ENCODE measurements at regions not wholly inside any gene's neighbourhood (a gene's known extent, or its start where the extent isn't known, plus 50 kb on each side); places are given as distances from the start of the nearest gene placed in this dataset.

DNA sequence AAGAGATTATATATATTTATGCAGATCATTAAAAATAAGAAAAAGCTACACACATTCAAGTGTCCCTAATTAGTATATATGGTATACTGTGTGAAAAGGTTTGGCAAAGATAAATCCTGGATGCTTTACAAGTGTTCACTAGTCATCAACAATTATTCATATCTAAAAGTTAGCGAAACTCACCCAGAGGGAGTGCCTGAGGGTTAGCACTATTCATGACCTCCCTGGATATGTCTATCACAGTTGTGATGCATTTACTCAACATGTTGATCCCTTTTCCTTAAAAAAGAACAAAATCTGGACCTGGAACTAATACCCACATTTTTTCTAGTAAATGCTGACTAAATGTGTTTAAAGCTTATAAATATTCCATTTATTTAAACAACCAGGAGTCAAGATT is 273.0 kb upstream of the SMC2 start (continued):
- TF ChIP-seq ETS1 (CRISPR knock-in tag; IDR thresholded peaks at IDR 0.05): no peak
- TF ChIP-seq HES4 (CRISPR knock-in tag; IDR thresholded peaks at IDR 0.05; ENCODE audit: borderline replicate concordance): no peak
- TF ChIP-seq HOXA5 (CRISPR knock-in tag; IDR thresholded peaks at IDR 0.05): no peak
- no peak for TF ChIP-seq TOPORS (CRISPR knock-in tag; IDR thresholded peaks at IDR 0.05)
- TF ChIP-seq SIX1 (CRISPR knock-in tag; IDR thresholded peaks at IDR 0.05; ENCODE audit: borderline replicate concordance): no peak
- no peak for TF ChIP-seq ZNF496 (CRISPR knock-in tag; IDR thresholded peaks at IDR 0.05; ENCODE audit: insufficient replicate concordance)

- intact Hi-C loops (cut with micrococcal nuclease; ENCODE audit: unreplicated experiment) (no loop called here), in situ Hi-C loops (cut with HindIII; ENCODE audit: extremely low pct_ligation_motif_present, low pct_unique_long_range_greater_than_20kb) (no loop called here)
- TF ChIP-seq U2AF2 (IDR thresholded peaks at IDR 0.05; ENCODE audit: low read depth, low read length): no peak
- TF ChIP-seq CBX2 (IDR thresholded peaks at IDR 0.05; ENCODE audit: low read depth, low read length): no peak
- TF ChIP-seq CBX2 (CRISPR knock-in tag; IDR thresholded peaks at IDR 0.05; ENCODE audit: low read depth): no peak
- TF ChIP-seq, protein P1, sequence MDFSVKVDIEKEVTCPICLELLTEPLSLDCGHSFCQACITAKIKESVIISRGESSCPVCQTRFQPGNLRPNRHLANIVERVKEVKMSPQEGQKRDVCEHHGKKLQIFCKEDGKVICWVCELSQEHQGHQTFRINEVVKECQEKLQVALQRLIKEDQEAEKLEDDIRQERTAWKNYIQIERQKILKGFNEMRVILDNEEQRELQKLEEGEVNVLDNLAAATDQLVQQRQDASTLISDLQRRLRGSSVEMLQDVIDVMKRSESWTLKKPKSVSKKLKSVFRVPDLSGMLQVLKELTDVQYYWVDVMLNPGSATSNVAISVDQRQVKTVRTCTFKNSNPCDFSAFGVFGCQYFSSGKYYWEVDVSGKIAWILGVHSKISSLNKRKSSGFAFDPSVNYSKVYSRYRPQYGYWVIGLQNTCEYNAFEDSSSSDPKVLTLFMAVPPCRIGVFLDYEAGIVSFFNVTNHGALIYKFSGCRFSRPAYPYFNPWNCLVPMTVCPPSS (IDR thresholded peaks at IDR 0.05): no peak
- TF ChIP-seq ZNF598 (CRISPR knock-in tag; IDR thresholded peaks at IDR 0.05; ENCODE audit: borderline replicate concordance): no peak
- no peak for TF ChIP-seq ZFY (CRISPR knock-in tag; IDR thresholded peaks at IDR 0.05)
- TF ChIP-seq SOX13 (IDR thresholded peaks at IDR 0.05): no peak
- no peak for TF ChIP-seq SOX13 (CRISPR knock-in tag; conservative IDR thresholded peaks at IDR 0.05 in 1 of 2, IDR thresholded peaks at IDR 0.05 in 1 of 2)
- TF ChIP-seq MEIS1 (CRISPR knock-in tag; IDR thresholded peaks at IDR 0.05; ENCODE audit: borderline replicate concordance): no peak
- Histone ChIP-seq H4K20me1 (ENCODE audit: insufficient read depth, low read length) (no peaks in the 10 kb centered on the region), H3K9ac (ENCODE audit: insufficient read depth, low read depth, low read length) (no peak overlapping the region), H3K36me3 (replicated peaks in 1 of 2; ENCODE audit: control insufficient read depth in 1 of 2, insufficient read depth in 2 of 2, low read length in 2 of 2) (no peaks in the 10 kb centered on the region), H3K4me2 (ENCODE audit: low read depth, low read length) (no peak overlapping the region), H3K79me2 (ENCODE audit: insufficient read depth, low read length) (no peaks in the 10 kb centered on the region), H3K9me3 (ENCODE audit: low read length) (no peaks in the 10 kb centered on the region), H3K27ac (ENCODE audit: extremely low read length, insufficient read depth, low read length) (no peak overlapping the region), H2AFZ (ENCODE audit: low read length) (no peak overlapping the region), H3K4me1 (ENCODE audit: insufficient read depth, low read length) (no peaks in the 10 kb centered on the region), H3K27me3 (ENCODE audit: control insufficient read depth in 1 of 2, insufficient read depth in 2 of 2, low read length in 2 of 2) (no peaks in the 10 kb centered on the region), H3K4me3 (replicated peaks in 1 of 3; ENCODE audit: insufficient read depth in 1 of 3, low read depth in 2 of 3, low read length in 3 of 3) (no peak overlapping the region)
- ChIA-PET CTCF (ENCODE audit: low intra/inter-chr PET ratio, low total read pairs) (no interaction called here), POLR2A (no interaction called here)
- DNase-seq (ENCODE audit: low spot score) (no peak), FAIRE-seq (no peak), ATAC-seq (no peak)
- WGBS (ENCODE audit: low lambda C conversion rate): 0% methylated on average over 1 of the region's 1 CpG
- no TSS peak for BruUV-seq (replicated peaks)
These were observed 256.2 kb upstream of the SMC2 start for GRCh38 chr9:103837940-103838339.
